Stimulated activated memory B cell treated with anti-CD40 and anti-IgM and Interleukin-4, amounts not matched to agents 10 μg/mL and 1 μg/mL and 100 μg/mL, for 72 hours (primary cell): ENCODE measurements at regions not wholly inside any gene's neighbourhood (a gene's known extent, or its start where the extent isn't known, plus 50 kb on each side); places are given as distances from the start of the nearest gene placed in this dataset.
"Not testable (repeated sequence)": the region's sequence is repeated elsewhere in the genome, so short reads cannot be mapped to it uniquely, and the experiment has no call there.

Source experiments
- ATAC-seq: fragments of 150-1000 bp; cut with Tn5 transposase; 2 replicates; pipeline ENCODE4 v1.10.0; 2021
- H3K27ac Mint-ChIP-seq: one replicate; pipeline ENCODE4 v1.8.0; 2022; ENCODE audit warnings: mild to moderate bottlenecking, mixed read lengths
- H3K27me3 Mint-ChIP-seq: one replicate; pipeline ENCODE4 v1.8.0; 2022; ENCODE audit warnings: mixed read lengths
- H3K36me3 Mint-ChIP-seq: one replicate; pipeline ENCODE4 v1.8.0; 2022; ENCODE audit warnings: mixed read lengths
- H3K4me1 Mint-ChIP-seq: one replicate; pipeline ENCODE4 v1.8.0; 2022; ENCODE audit warnings: mixed read lengths
- H3K4me3 Mint-ChIP-seq: one replicate; pipeline ENCODE4 v1.8.0; 2022; ENCODE audit warnings: mild to moderate bottlenecking, moderate library complexity, mixed read lengths
- H3K9me3 Mint-ChIP-seq: one replicate; pipeline ENCODE4 v1.8.0; 2022; ENCODE audit warnings: mixed read lengths

- not testable (repeated sequence) for H3K4me1 Mint-ChIP-seq, ATAC-seq, H3K36me3 Mint-ChIP-seq, H3K4me3 Mint-ChIP-seq, H3K9me3 Mint-ChIP-seq, H3K27ac Mint-ChIP-seq, H3K27me3 Mint-ChIP-seq
Observed at GRCh38 chr2:215783640-215784039, 229.7 kb downstream of the MREG start.

- Mint-ChIP-seq H3K4me1 (no peaks in the 10 kb centered on the region), H3K27ac (no peak overlapping the region), H3K4me3 (no peak overlapping the region), H3K36me3 (no peaks in the 10 kb centered on the region), H3K27me3 (peaks cover 1% of the 10 kb centered on the region), H3K9me3 (no peaks in the 10 kb centered on the region)
- ATAC-seq = no peak
Observed at GRCh38 chr2:215782965-215783364, 230.4 kb downstream of the MREG start.

GRCh38 chr2:215782295-215782694 is 231.1 kb downstream of the MREG start:
- no peak for ATAC-seq
- no peak overlapping the region for H3K4me3 Mint-ChIP-seq
- peaks cover 8% of the 10 kb centered on the region for H3K27me3 Mint-ChIP-seq
- no peak overlapping the region for H3K27ac Mint-ChIP-seq
- H3K9me3 Mint-ChIP-seq = no peaks in the 10 kb centered on the region
- no peaks in the 10 kb centered on the region for H3K4me1 Mint-ChIP-seq
- H3K36me3 Mint-ChIP-seq = no peaks in the 10 kb centered on the region

- no peak for ATAC-seq
- H3K9me3 Mint-ChIP-seq = no peaks in the 10 kb centered on the region
- H3K27ac Mint-ChIP-seq = no peak overlapping the region
- H3K27me3 Mint-ChIP-seq = peaks cover 13% of the 10 kb centered on the region
- H3K36me3 Mint-ChIP-seq = no peaks in the 10 kb centered on the region
- H3K4me1 Mint-ChIP-seq = no peaks in the 10 kb centered on the region
- H3K4me3 Mint-ChIP-seq = no peak overlapping the region
Observed at GRCh38 chr2:215780907-215781685, 232.3 kb downstream of the MREG start.

- Mint-ChIP-seq H3K4me1 (no peaks in the 10 kb centered on the region), H3K27me3 (peaks cover 21% of the 10 kb centered on the region), H3K36me3 (no peaks in the 10 kb centered on the region), H3K9me3 (no peaks in the 10 kb centered on the region), H3K27ac (no peak overlapping the region), H3K4me3 (no peak overlapping the region)
- ATAC-seq = no peak
Observed at GRCh38 chr2:215780313-215780712, 233.0 kb downstream of the MREG start.

- peaks cover 25% of the 10 kb centered on the region for H3K27me3 Mint-ChIP-seq
- H3K9me3 Mint-ChIP-seq = no peaks in the 10 kb centered on the region
- H3K27ac Mint-ChIP-seq = no peak overlapping the region
- H3K4me3 Mint-ChIP-seq = no peak overlapping the region
- no peak for ATAC-seq
- no peaks in the 10 kb centered on the region for H3K4me1 Mint-ChIP-seq
- no peaks in the 10 kb centered on the region for H3K36me3 Mint-ChIP-seq
Observed at GRCh38 chr2:215779912-215780311, 233.4 kb downstream of the MREG start.

GRCh38 chr2:215777465-215778044 is 235.8 kb downstream of the MREG start:
- no peak for ATAC-seq
- Mint-ChIP-seq H3K4me3 (no peak overlapping the region), H3K9me3 (no peaks in the 10 kb centered on the region), H3K4me1 (no peaks in the 10 kb centered on the region), H3K36me3 (no peaks in the 10 kb centered on the region), H3K27ac (no peak overlapping the region), H3K27me3 (peaks cover 39% of the 10 kb centered on the region)

- ATAC-seq = no peak
- peaks cover 40% of the 10 kb centered on the region for H3K27me3 Mint-ChIP-seq
- no peaks in the 10 kb centered on the region for H3K9me3 Mint-ChIP-seq
- no peaks in the 10 kb centered on the region for H3K4me1 Mint-ChIP-seq
- H3K4me3 Mint-ChIP-seq = no peak overlapping the region
- no peak overlapping the region for H3K27ac Mint-ChIP-seq
- H3K36me3 Mint-ChIP-seq = no peaks in the 10 kb centered on the region
Observed at GRCh38 chr2:215775106-215775505, 238.2 kb downstream of the MREG start.

- H3K27ac Mint-ChIP-seq = no peak overlapping the region
- H3K9me3 Mint-ChIP-seq = no peaks in the 10 kb centered on the region
- no peak overlapping the region for H3K4me3 Mint-ChIP-seq
Observed at GRCh38 chr2:215773728-215774127, 239.6 kb downstream of the MREG start.

GRCh38 chr2:215772634-215773563 is 240.5 kb downstream of the MREG start:
- ATAC-seq = no peak
- Mint-ChIP-seq H3K27me3 (peaks cover 52% of the 10 kb centered on the region), H3K4me3 (no peak overlapping the region), H3K4me1 (no peaks in the 10 kb centered on the region), H3K36me3 (no peaks in the 10 kb centered on the region), H3K9me3 (no peaks in the 10 kb centered on the region), H3K27ac (no peak overlapping the region)

More at GRCh38 chr2:215773728-215774127, 239.6 kb downstream of the MREG start:
- peaks cover 46% of the 10 kb centered on the region for H3K27me3 Mint-ChIP-seq
- no peaks in the 10 kb centered on the region for H3K4me1 Mint-ChIP-seq
- ATAC-seq = no peak
- no peaks in the 10 kb centered on the region for H3K36me3 Mint-ChIP-seq

- H3K4me3 Mint-ChIP-seq = no peak overlapping the region
- no peaks in the 10 kb centered on the region for H3K4me1 Mint-ChIP-seq
- H3K27ac Mint-ChIP-seq = no peak overlapping the region
- H3K27me3 Mint-ChIP-seq = peaks cover 52% of the 10 kb centered on the region
- no peak for ATAC-seq
- no peaks in the 10 kb centered on the region for H3K36me3 Mint-ChIP-seq
- H3K9me3 Mint-ChIP-seq = no peaks in the 10 kb centered on the region
Observed at GRCh38 chr2:215772003-215772402, 241.3 kb downstream of the MREG start.

- Mint-ChIP-seq H3K4me1 (no peaks in the 10 kb centered on the region), H3K27me3 (peaks cover 53% of the 10 kb centered on the region), H3K9me3 (no peaks in the 10 kb centered on the region), H3K27ac (no peak overlapping the region), H3K4me3 (no peak overlapping the region), H3K36me3 (no peaks in the 10 kb centered on the region)
- no peak for ATAC-seq
Observed at GRCh38 chr2:215771241-215771640, 242.1 kb downstream of the MREG start.

- Mint-ChIP-seq H3K27me3 (peaks cover 48% of the 10 kb centered on the region), H3K4me3 (no peak overlapping the region), H3K4me1 (no peaks in the 10 kb centered on the region), H3K9me3 (no peaks in the 10 kb centered on the region), H3K27ac (no peak overlapping the region), H3K36me3 (no peaks in the 10 kb centered on the region)
- ATAC-seq = peak; percentile 27
Observed at GRCh38 chr2:215770668-215771067, 242.7 kb downstream of the MREG start.

GRCh38 chr2:215769246-215769645 is 244.1 kb downstream of the MREG start:
- no peak overlapping the region for H3K27ac Mint-ChIP-seq
- H3K4me3 Mint-ChIP-seq = no peak overlapping the region
- no peak for ATAC-seq
- H3K4me1 Mint-ChIP-seq = no peaks in the 10 kb centered on the region
- peaks cover 38% of the 10 kb centered on the region for H3K27me3 Mint-ChIP-seq
- no peaks in the 10 kb centered on the region for H3K9me3 Mint-ChIP-seq
- no peaks in the 10 kb centered on the region for H3K36me3 Mint-ChIP-seq

- Mint-ChIP-seq H3K4me3 (no peak overlapping the region), H3K36me3 (no peaks in the 10 kb centered on the region), H3K9me3 (no peaks in the 10 kb centered on the region), H3K27ac (no peak overlapping the region), H3K4me1 (no peaks in the 10 kb centered on the region), H3K27me3 (peaks cover 27% of the 10 kb centered on the region)
- ATAC-seq = no peak
Observed at GRCh38 chr2:215767625-215768024, 245.7 kb downstream of the MREG start.
